IMR-90 (cell line): ENCODE measurements at regions not wholly inside any gene's neighbourhood (a gene's known extent, or its start where the extent isn't known, plus 50 kb on each side); places are given as distances from the start of the nearest gene placed in this dataset.

Experiments
- ATAC-seq: fragments of 200-7000 bp; cut with Tn5 transposase; 2 replicates; pipeline ENCODE4 v1.9.1; 2020; ENCODE audit warnings: low read depth, mild to moderate bottlenecking, moderate library complexity
- BruUV-seq: library from RNA; stranded (reverse); fragments of 400-500 nt; replicated peaks from 2 replicates; lab custom pipeline; 2021; lab: Mats Ljungman, UMichigan
- CTCF ChIA-PET: fragments of 300-600 bp; formaldehyde crosslinking; extraction: SDS; loops from one replicate; lab custom pipeline; 2021; ENCODE audit warnings: antibody characterized with exemption; lab: Yijun Ruan, JAX
- POLR2A ChIA-PET: fragments of 300-600 bp; sonication (Branson Sonifier 250); formaldehyde crosslinking; loops from one replicate; lab custom pipeline; 2022; ENCODE audit warnings: antibody characterized with exemption; ENCODE audit not compliant: unreplicated experiment; lab: Charles Lee
- DNase-seq: peaks from one replicate; pipeline ENCODE4 v3.0.0; 2013
- H2AFZ ChIP-seq: replicated peaks from 2 replicates; pipeline ENCODE3; 2013; ENCODE audit warnings: low read length, mild to moderate bottlenecking; ENCODE audit not compliant: poor library complexity
- H2AK5ac ChIP-seq: 2 replicates; pipeline ENCODE4 v1.6.1; 2013; ENCODE audit warnings: low read depth, low read length, inconsistent platforms
- H2AK9ac ChIP-seq: replicated peaks from 2 replicates; pipeline ENCODE3; 2013; ENCODE audit warnings: mild to moderate bottlenecking, low read depth, low read length, moderate library complexity; ENCODE audit not compliant: poor library complexity
- H2BK120ac ChIP-seq: 2 replicates; pipeline ENCODE4 v1.6.1; 2013; ENCODE audit warnings: low read depth, low read length, inconsistent platforms
- H2BK15ac ChIP-seq: 3 replicates; pipeline ENCODE4 v1.6.1; 2013; ENCODE audit warnings: low read depth, low read length, inconsistent platforms
- H2BK20ac ChIP-seq: 2 replicates; pipeline ENCODE4 v1.6.1; 2013; ENCODE audit warnings: low read depth, mild to moderate bottlenecking, inconsistent platforms, low read length, moderate library complexity
- H2BK5ac ChIP-seq: 2 replicates; pipeline ENCODE4 v1.6.1; 2013; ENCODE audit warnings: mild to moderate bottlenecking, low read depth, low read length, inconsistent platforms; ENCODE audit not compliant: poor library complexity, severe bottlenecking
- H3K14ac ChIP-seq: replicated peaks from 2 replicates; pipeline ENCODE4 v1.6.1; 2013; ENCODE audit warnings: low read depth, low read length, inconsistent platforms
- H3K18ac ChIP-seq: 2 replicates; pipeline ENCODE4 v1.6.1; 2013; ENCODE audit warnings: low read depth, low read length, control low read depth
- H3K23ac ChIP-seq: 2 replicates; pipeline ENCODE4 v1.6.1; 2013; ENCODE audit warnings: low read depth, low read length, inconsistent platforms
- H3K27ac ChIP-seq: 2 replicates; pipeline ENCODE4 v1.5.1; 2013; ENCODE audit warnings: mild to moderate bottlenecking, control low read depth, low read length; ENCODE audit not compliant: insufficient read depth
- H3K27me3 ChIP-seq: 2 replicates; pipeline ENCODE4 v1.6.1; 2013; ENCODE audit warnings: low read length; ENCODE audit not compliant: control insufficient read depth, insufficient read depth
- H3K36me3 ChIP-seq: 2 replicates; pipeline ENCODE4 v1.6.1; 2013; ENCODE audit warnings: low read length, mixed read lengths; ENCODE audit not compliant: control insufficient read depth, insufficient read depth
- H3K4ac ChIP-seq: 2 replicates; pipeline ENCODE4 v1.6.1; 2013; ENCODE audit warnings: low read depth, low read length, inconsistent platforms
- H3K4me1 ChIP-seq: 2 replicates; pipeline ENCODE4 v1.6.1; 2013; ENCODE audit warnings: low read length, mixed read lengths; ENCODE audit not compliant: control insufficient read depth, insufficient read depth
- H3K4me2 ChIP-seq: 2 replicates; pipeline ENCODE4 v1.6.1; 2013; ENCODE audit warnings: low read depth, mild to moderate bottlenecking, control low read depth, low read length, moderate library complexity
- H3K4me3 ChIP-seq: 2 replicates; pipeline ENCODE4 v1.5.1; 2013; ENCODE audit warnings: low read depth, mild to moderate bottlenecking, control low read depth, low read length, moderate library complexity; ENCODE audit not compliant: insufficient read depth
- H3K56ac ChIP-seq: 2 replicates; pipeline ENCODE4 v1.6.1; 2013; ENCODE audit warnings: low read length, inconsistent platforms; ENCODE audit not compliant: insufficient read depth; ENCODE audit errors: extremely low read depth
- H3K79me1 ChIP-seq, 2 experiments: 2 replicates each; pipeline ENCODE4 v1.6.1; 2013; ENCODE audit warnings: low read length in 2 of 2, inconsistent platforms in 1 of 2, low read depth in 1 of 2
- H3K9ac ChIP-seq: 2 replicates; pipeline ENCODE4 v1.6.1; 2013; ENCODE audit warnings: low read depth, low read length, control low read depth
- H3K9me1 ChIP-seq: 2 replicates; pipeline ENCODE4 v1.6.1; 2013; ENCODE audit warnings: low read length, inconsistent platforms; ENCODE audit not compliant: insufficient read depth
- H3K9me3 ChIP-seq: 2 replicates; pipeline ENCODE4 v1.6.1; 2013; ENCODE audit warnings: low read length; ENCODE audit not compliant: control insufficient read depth, insufficient read depth
- H4K20me1 ChIP-seq: 2 replicates; pipeline ENCODE4 v1.6.1; 2013; ENCODE audit warnings: low read length, inconsistent platforms; ENCODE audit not compliant: insufficient read depth
- H4K5ac ChIP-seq: 2 replicates; pipeline ENCODE4 v1.6.1; 2013; ENCODE audit warnings: mild to moderate bottlenecking, low read depth, low read length, control low read depth
- H4K8ac ChIP-seq, 2 experiments: 2 replicates each; pipeline ENCODE4 v1.6.1; 2013; ENCODE audit warnings: low read depth in 2 of 2, low read length in 2 of 2, control low read depth in 1 of 2, inconsistent platforms in 1 of 2
- H4K91ac ChIP-seq: 2 replicates; pipeline ENCODE4 v1.6.1; 2013; ENCODE audit warnings: low read depth, low read length, inconsistent platforms; ENCODE audit not compliant: insufficient read depth
- BHLHE40 ChIP-seq: fragments of 150-350 bp; IDR thresholded peaks from 2 replicates; pipeline ENCODE4 v1.6.1; 2016; ENCODE audit warnings: mild to moderate bottlenecking, low read depth, low read length
- CTCF ChIP-seq: conservative IDR thresholded peaks from 2 replicates; pipeline ENCODE4 v1.5.1; 2012; ENCODE audit warnings: mild to moderate bottlenecking, low read depth, low read length, improper control_type of control experiment
- MXI1 ChIP-seq: IDR thresholded peaks from 2 replicates; pipeline ENCODE4 v1.6.1; 2012; ENCODE audit warnings: low read depth, mild to moderate bottlenecking, low read length, moderate library complexity, borderline replicate concordance
- RAD21 ChIP-seq: IDR thresholded peaks from 2 replicates; pipeline ENCODE4 v1.6.1; 2012; ENCODE audit warnings: low read length, improper control_type of control experiment
- USF2 ChIP-seq: fragments of 150-350 bp; IDR thresholded peaks from 2 replicates; pipeline ENCODE4 v1.6.1; 2017; ENCODE audit warnings: mild to moderate bottlenecking, antibody characterized with exemption, low read length, low read depth
- WGBS, 2 experiments: methylation state at CpG; one replicate each; pipeline versions ENCODE4 v1.1.5 to v1.1.7; 2013; ENCODE audit warnings: missing lambda C conversion rate in 2 of 2; ENCODE audit not compliant: insufficient read length in 1 of 2; ENCODE audit errors: extremely low coverage in 2 of 2; 5-methylcytosine and 5-hydroxymethylcytosine counted together
- dilution Hi-C: fragments of 300-500 bp; cut with HindIII; formaldehyde crosslinking; loops from one replicate; pipeline ENCODE4 v1.14.3; 2018; ENCODE audit warnings: low sequenced_read_pairs; ENCODE audit not compliant: unreplicated experiment
- in situ Hi-C: fragments of 300-500 bp; cut with MboI; formaldehyde crosslinking; loops from 3 replicates; pipeline ENCODE4 v1.14.3; 2019; ENCODE audit warnings: low sequenced_read_pairs, inconsistent platforms, mixed read lengths
- intact Hi-C: fragments of 100-400 bp; cut with micrococcal nuclease; formaldehyde crosslinking; loops from 2 replicates; pipeline ENCODE4 v1.10.0; 2022

GRCh38 chr3:155012584-155012983 is 67.5 kb upstream of the MME start:
- H4K5ac ChIP-seq, result no peak overlapping the region
- CTCF ChIA-PET, result no interaction called here
- no peak overlapping the region for H2BK5ac ChIP-seq
- intact Hi-C loops, result no loop called here
- no peak overlapping the region for H2BK15ac ChIP-seq
- no peak for TF ChIP-seq BHLHE40
- no peak for TF ChIP-seq CTCF
- no peak for TF ChIP-seq RAD21
- TF ChIP-seq USF2, result no peak
- TF ChIP-seq MXI1, result no peak
- DNase-seq (no peak), ATAC-seq (no peak)
- H3K4ac ChIP-seq, result no peak overlapping the region
- H4K91ac ChIP-seq, result no peak overlapping the region
- no peak overlapping the region for H3K18ac ChIP-seq
- dilution Hi-C loops, result no loop called here
- H3K4me2 ChIP-seq, result no peak overlapping the region
- no peaks in the 10 kb centered on the region for H3K4me1 ChIP-seq
- H3K27ac ChIP-seq, result no peak overlapping the region
- no peaks in the 10 kb centered on the region for H3K9me3 ChIP-seq
- no peak overlapping the region for H3K4me3 ChIP-seq
- H3K56ac ChIP-seq, result no peak overlapping the region
- no peaks in the 10 kb centered on the region for H3K9me1 ChIP-seq
- H3K79me1 ChIP-seq, result no peaks in the 10 kb centered on the region
- no CpG with 5 or more reads among the region's 4 CpGs for WGBS, 2 experiments
- no peak overlapping the region for H3K23ac ChIP-seq
- H2AK9ac ChIP-seq, result no peak overlapping the region
- H4K20me1 ChIP-seq, result no peaks in the 10 kb centered on the region
- H2BK120ac ChIP-seq, result no peak overlapping the region
- H2BK20ac ChIP-seq, result no peak overlapping the region
- no peak overlapping the region for H2AFZ ChIP-seq
- H3K9ac ChIP-seq, result no peak overlapping the region
- H3K27me3 ChIP-seq, result no peaks in the 10 kb centered on the region
- H3K14ac ChIP-seq, result no peak overlapping the region
- no TSS peak for BruUV-seq
- in situ Hi-C loops, result no loop called here
- H4K8ac ChIP-seq, result no peak overlapping the region
- no peaks in the 10 kb centered on the region for H3K36me3 ChIP-seq
- H2AK5ac ChIP-seq, result no peak overlapping the region
- POLR2A ChIA-PET, result no interaction called here
